GM12864 (cell line): ENCODE measurements at regions not wholly inside any gene's neighbourhood (a gene's known extent, or its start where the extent isn't known, plus 50 kb on each side); places are given as distances from the start of the nearest gene placed in this dataset.
"Not testable (repeated sequence)": the region's sequence is repeated elsewhere in the genome, so short reads cannot be mapped to it uniquely, and the experiment has no call there.

Experiments
- DNase-seq: peaks from one replicate; pipeline ENCODE4 v3.0.0-alpha.2; 2011; ENCODE audit warnings: low read depth
- H3K4me3 ChIP-seq: 2 replicates; pipeline ENCODE4 v1.5.1; 2011; ENCODE audit warnings: mild to moderate bottlenecking, low read depth, low read length, control low read depth

DNA sequence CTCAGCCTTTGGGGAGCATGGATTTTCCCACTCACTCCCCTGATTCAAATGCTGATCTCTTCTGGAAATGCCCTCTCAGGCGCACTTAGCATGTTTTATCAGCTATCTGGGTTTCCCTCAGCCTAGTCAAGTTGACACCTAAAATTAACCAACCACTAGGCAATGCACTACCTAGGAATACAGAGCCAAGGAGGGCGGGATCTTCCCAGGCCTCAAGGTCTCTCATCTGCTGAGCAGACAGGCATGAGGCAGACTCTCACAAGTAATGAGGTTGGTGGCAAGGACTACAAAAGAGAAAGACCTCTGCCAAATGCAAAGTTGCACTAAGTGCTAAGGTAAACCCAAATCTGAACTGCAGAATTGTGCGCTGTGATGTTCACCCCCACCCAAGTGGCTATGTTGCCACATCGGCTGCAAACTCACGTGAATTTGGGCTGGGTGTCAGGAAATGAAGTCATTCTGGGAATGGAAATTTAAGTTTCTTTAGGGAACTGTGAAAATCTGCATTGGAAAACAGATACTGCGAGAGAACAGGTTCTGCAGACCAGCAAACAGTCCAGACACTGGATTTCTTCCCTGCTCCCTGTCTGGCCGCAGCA is 332.9 kb downstream of the CACNA1B start:
- H3K4me3 ChIP-seq, DNase-seq: not testable (repeated sequence)

DNA sequence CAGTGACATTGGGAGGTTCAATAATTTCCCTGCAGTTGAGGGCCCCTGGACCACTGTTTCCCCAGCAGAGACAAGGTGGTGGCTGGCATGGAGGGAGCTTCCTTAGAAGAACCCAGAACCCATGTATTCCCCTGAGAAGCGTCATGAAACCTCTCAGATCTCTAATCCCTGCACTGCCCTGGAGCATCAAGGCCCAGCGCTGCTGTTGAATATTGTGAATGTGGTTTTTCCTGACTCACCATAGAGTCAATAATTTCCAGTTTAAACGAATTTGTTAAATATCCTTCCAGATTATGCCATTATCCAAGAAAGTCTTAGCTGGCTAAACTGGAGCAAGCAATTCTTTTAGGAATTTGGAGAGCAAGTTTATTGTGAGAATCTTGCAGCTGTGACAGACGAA is 333.5 kb downstream of the CACNA1B start:
- DNase-seq, H3K4me3 ChIP-seq: not testable (repeated sequence)

DNA sequence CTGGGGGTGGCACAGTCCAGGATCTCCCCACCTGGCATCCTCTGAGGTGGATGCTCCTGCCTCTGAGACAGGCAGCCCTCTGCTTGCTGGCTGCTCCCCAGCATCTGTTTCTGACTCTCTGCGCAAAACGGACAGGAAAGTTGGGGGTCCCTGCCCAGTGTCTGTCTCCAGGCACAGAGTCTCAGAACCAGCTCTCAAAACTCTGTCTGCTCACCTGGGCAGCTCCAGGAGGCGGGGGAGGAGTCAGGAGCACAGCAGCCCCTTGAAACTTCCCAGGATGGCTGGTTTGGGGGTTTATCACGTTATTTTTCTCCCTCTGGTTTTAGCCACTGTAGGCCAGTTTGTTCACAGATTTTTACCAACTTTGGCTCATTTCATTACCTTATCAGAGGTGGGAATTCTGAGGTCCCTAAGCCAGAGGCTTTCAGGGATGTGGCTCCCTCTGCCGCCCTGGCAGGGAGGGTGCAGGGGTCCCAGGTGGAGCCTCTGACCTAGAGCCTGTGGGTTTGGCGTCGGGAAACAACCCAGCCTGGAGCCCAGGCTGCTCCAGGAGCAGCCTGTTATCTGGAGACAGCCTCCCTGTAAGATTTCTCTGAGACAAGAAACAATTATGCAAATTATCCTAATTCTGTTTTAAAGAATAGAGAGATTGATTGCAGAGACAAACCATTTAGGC is 334.1 kb downstream of the CACNA1B start:
- H3K4me3 ChIP-seq, DNase-seq: not testable (repeated sequence)

DNA sequence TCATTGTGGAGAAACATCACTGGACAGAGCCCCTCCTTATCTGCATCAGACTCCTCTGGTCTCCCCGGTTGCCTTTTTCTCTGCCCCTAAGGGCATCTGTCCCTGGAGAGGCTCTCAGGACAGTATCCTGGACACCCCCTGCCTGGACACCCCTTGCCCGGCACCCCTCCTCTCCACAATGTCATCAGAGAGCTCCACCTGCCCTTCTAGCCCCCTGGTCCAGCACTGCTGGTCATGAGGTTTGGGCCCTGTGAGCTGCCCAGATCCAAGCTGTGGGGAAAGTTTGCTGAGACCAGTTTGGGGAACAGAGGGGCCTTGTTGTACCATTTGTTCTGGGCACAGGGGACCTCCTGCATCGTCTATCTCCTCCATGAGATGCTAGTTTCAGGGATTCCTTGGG is 335.2 kb downstream of the CACNA1B start:
- not testable (repeated sequence) for H3K4me3 ChIP-seq, DNase-seq

DNA sequence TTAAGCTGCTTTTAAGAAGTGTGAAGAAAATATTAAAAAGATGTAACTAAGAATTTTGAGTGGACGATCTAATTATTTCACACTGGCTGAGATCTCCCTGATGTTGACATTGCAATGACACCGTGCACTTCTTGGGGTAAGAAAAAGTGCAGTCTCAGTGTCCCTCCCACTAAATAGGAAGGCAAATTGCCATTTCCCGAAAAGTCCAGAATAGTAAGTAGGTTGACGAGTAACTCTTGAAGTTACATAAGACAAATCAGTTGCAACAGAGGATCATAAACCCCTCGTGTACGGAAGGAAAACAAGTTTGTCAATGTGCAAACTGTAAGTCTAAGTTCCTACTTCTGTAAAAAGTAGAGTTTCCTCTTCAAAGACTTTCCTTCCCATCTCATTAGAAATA is 336.2 kb downstream of the CACNA1B start:
- H3K4me3 ChIP-seq, DNase-seq: not testable (repeated sequence)

DNA sequence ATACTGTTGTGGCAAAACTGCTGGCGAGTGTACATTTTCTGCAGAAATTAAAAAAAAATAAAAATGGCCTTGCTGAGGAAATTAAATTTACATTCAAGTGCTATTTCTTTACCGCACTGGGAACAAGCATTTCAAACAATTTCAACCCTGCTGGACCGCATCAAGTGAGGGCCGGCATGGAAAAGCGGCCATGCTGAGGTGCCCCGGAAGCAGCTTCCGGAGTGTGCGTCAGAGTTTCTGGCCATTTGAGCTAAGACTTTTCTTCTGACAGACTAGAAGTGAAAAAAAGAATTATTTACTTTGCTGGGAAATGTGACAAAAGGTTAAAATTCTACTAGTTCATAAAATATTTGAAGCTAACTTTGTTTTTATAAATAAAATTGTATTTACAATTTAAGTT is 337.0 kb downstream of the CACNA1B start:
- not testable (repeated sequence) for H3K4me3 ChIP-seq, DNase-seq

DNA sequence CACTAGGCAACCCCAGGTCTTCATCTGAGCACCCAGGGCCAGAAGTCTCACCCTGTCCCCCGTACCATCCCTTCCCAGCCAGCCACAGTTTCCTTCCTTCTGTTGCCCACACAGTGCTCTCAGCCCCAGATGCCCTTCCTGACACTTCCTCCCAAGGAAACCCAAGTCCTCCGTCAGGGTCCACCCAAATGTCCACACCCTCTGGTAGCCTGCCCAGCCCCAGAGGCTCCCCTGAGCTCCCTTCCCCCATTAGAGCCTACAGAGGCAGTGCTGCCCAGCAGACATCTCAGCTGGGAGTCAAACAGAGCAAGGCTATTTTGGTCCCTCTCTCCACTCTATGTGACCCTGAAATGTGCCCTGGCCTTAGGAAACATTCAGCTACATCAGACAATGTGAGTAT is 338.0 kb downstream of the CACNA1B start:
- not testable (repeated sequence) for H3K4me3 ChIP-seq, DNase-seq

DNA sequence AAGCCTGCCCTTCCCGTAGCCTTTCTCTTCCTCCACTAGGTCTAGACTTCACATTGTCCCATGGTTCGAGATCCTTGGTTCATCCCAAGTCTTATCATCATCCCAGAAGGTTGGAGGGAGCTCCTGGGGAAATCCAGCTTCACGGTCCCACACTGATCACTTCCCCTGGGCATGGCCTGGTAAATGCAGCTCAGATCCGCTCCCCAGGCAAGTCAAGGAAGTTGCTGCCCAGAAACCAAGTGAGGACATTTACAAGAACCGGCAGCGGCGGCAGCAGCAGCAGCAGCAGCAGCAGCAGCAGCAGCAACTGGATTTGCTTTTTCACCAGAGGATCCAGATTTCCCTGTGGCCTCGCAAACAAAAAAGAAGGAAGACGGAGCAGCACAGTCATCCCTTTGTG is 339.2 kb downstream of the CACNA1B start:
- DNase-seq, result not testable (repeated sequence)

DNA sequence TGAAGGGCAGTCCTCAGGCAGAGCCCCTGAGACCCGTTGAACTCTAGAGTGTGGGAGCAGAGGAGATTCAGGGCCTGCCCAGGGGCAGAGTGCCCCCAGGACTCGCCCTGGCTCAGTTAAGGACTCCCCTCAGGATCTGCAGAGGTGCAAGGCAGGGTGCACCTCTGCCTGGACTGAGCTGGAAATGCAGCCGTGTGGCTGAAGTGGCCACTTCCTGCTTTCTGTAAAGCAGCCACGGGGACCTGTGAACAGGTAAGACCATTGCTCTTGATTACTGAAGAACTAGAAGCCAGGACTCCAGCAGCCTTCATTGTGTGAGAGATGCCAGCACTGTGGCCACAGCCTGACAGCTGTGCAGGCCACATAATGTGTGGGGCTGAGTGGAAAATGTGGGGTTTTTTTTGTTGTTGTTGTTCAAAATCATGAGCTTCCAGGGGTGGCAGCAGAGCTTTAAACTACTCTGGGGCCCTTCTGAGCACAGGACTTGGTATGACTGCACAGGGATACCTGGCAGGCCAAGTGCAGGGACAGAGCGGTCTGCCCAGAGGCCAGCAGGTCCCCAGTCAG is 339.8 kb downstream of the CACNA1B start:
- not testable (repeated sequence) for H3K4me3 ChIP-seq, DNase-seq

More for the DNA sequence above, 339.2 kb downstream of the CACNA1B start:
- not testable (repeated sequence) for H3K4me3 ChIP-seq

DNA sequence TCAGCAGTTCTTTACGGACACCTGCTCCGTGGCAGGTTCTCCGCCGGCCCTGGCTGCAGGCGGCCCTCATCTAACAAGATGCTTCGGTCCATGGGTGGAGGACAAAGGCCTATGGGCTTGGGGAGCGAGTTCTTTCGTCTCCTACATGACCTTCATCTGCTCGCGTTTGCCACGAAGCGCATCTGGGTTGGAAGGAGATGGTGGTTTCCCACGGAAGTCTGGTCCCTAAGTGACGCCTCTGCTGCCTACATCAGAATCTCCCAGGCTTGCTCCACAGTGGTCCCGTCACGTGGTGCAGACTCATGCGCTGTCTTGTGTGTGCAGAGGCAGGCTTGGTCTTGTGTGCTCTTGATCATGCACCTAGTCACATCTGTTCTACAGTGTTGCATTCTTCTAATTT is 341.7 kb downstream of the CACNA1B start:
- H3K4me3 ChIP-seq, DNase-seq: not testable (repeated sequence)

DNA sequence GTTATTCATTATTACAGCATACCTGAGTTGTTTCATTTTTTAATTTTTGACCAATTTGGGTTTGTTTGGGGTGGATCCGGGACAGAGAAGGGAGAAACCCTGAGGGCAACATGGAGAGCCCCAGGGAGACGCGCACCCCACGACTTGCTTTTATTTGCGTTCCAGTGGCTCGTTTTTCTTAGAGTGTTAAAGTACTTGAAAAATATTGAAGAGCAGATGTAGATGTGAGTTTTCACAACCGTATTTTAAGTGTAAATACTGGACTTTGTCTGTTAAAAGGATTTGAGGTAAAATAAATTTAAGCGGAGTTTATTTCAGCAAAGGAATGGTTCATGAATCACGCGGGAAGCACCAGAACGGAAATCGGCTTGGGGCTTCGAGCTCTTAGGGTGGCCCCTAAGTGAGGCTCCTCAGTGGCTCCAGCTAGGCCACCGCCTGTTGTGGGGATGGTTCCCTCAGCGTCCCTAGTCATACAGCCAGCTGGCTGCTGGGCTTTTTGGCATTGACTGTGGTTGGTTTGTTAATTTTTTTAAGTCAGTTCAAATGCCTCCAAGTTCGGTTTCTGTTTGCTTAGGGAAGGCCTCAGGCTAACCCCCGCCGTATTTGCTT is 344.0 kb downstream of the CACNA1B start:
- not testable (repeated sequence) for H3K4me3 ChIP-seq, DNase-seq

DNA sequence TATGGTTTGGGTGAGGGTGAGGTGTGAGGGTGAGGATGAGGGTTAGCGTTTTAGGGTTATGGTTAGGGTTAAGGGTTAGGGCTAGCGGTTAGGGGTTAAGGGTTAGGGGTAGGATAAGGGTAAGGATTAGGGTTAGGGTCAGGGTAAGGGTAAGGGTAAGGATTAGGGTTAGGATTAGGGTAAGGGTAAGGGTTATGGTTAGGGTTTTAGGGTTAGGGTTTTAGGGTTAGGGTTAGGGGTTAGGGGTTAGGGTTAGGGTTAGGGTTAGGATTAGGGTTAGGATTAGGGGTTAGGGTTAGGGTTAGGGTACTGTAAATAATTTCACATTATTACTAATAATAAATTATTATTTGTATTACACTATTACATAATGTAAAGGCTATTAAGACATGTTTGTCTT is 359.5 kb downstream of the CACNA1B start:
- not testable (repeated sequence) for H3K4me3 ChIP-seq, DNase-seq

DNA sequence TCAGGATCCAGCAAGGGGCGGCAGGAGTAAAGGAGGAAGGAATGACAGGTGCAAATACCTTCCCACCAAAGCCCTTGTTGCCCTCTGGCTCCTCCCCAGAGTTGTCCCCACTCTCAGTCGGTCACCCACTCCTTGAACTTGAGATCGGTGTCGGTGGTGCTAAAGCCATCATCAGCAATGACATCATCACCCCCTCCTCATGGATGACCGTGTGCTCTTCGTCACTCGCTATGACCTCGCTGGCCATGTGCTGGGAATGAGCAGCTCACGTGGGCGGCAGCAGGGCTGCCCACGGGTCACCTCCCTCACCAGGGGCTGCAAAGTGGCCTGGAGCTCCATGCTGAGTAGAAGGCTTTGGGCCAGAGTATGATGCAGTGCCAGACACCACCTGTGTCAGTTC is 405.3 kb downstream of the CACNA1B start:
- not testable (repeated sequence) for DNase-seq, H3K4me3 ChIP-seq
